Endothelial cell of hepatic sinusoid (primary cell): ENCODE measurements at regions not wholly inside any gene's neighbourhood (a gene's known extent, or its start where the extent isn't known, plus 50 kb on each side); places are given as distances from the start of the nearest gene placed in this dataset.

Source experiments
- in situ Hi-C: cut with HindIII; loops from 2 replicates; pipeline ENCODE4 v1.10.0; 2017; ENCODE audit warnings: low sequenced_read_pairs

DNA sequence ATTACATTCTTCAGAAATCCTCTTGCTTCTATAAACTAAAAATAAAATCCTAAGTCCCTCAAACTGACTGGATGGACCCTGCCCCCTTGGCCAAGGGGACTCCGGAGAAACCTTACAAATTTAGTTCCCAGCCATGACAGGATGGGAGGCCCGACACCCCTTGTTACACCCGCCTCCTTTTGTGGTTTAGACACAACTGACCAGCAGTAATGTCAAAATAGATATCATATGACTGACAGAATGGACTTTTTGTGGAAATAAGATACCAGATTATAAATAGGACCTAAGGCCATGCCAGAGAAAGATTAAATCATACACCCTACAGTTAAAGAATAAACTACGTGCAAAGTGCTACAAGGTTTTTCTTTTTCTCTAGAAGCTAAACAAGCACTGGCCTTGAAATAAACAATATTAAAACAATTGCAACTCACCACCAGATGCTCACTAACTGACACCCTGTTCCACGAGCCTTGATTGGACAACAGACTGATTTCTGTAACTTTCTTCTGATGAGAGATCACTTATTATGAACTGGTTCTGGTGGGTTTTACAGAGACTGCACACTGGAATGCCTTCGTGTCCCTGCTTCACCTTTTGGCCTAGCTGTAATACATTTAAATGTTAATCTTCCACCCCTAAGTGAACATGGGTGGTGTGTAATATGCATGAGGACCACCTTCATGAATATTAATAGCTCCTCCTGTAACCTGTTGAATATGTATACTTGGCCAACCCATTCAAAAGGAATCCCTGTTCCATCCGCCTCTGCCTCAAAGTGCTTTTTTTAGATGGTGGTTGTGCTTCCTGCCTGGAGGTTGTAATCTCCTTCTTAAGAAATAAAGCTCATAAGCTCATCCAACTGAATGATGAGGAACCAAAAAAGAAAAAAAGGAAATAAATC is 99.6 kb downstream of the ODF2L start:
- in situ Hi-C loops, result loop anchor here (10.0 kb wide), 1 partner anchor 62 kb away; no protein-coding TSS in a partner anchor

DNA sequence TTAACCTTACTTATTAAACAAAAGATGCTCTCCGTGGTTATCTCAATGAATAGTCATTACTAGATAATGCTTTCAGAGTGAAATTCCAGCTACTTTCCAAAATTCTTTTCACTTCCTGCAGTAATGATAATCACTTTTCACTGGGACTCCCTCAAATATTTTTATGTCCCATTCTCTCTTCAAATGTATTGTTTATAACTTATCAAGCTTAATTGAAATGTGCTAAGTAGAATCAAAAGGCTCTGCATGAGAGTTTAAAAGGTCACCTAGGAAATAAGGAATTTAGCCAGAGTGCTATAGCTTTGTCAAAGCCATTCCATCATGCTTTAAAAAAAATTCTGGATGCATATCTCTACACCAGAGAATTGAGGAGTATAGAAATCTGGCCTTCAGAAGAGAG is 106.4 kb downstream of the ODF2L start:
- in situ Hi-C loops, result loop anchor here (10.0 kb wide), 1 partner anchor 55 kb away; no protein-coding TSS in a partner anchor

DNA sequence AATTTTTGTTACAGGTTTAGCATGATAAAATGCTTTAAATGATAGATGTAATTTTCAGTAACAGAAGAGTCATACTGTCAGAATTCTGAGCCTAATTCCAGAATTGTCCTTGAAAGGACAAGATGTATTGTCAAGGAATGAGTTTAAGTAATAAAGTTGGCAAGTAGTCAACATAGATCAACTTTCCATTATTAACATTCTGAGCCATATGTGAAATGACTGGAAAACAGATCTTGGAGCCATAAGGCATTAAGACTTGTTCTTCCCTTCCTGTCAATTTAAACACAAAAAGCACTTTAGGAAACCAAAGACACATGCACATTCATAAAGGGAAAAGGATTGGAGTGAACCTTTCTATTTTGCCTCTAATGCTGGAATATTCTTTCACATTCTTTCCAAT is 107.0 kb downstream of the ODF2L start:
- in situ Hi-C loops, result no loop called here

DNA sequence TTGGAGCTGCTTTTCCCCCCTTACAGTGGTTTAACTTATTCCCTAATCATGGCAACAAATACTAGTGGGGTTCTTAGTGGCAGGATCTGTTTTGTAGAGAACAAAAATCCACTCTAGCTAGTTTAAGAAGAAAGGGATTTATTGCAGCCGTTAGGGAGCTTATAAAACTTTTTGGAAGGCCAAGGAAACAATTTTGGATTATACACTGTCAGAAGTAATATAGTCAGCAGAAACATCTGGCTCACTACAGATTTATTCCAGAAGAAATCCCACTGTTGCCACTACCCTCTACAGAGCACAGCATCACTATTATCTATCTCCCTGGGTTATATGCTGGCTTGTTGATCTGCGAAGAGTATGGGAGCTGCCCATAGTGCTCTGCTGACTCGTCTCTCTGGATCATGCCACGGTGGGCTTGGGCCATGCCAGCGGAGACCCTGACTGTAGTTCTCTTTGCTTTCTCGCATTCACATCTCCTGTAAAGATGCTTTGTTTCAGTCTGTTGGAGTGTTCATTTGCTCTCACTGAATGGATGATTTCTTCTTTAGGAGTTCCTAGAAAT is 107.5 kb downstream of the ODF2L start:
- in situ Hi-C loops, result no loop called here

DNA sequence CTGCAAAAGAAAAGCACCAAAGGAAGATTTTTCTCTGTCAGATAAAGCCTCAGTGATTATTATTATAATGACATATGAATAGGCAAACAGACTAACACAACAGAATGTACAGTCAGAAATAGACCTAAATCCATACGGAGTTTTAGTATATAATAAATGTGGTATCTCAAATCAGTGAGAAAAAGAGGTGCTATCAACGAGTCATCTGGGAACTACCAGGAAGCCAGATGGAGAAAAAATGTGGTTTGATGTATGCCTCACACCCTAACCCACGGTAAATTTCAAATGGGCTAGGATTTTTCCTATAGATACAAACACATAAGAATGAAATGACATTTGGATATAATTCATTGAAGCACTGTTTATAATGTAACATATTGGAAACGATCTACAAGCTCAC is 110.3 kb downstream of the ODF2L start:
- in situ Hi-C loops, result no loop called here

DNA sequence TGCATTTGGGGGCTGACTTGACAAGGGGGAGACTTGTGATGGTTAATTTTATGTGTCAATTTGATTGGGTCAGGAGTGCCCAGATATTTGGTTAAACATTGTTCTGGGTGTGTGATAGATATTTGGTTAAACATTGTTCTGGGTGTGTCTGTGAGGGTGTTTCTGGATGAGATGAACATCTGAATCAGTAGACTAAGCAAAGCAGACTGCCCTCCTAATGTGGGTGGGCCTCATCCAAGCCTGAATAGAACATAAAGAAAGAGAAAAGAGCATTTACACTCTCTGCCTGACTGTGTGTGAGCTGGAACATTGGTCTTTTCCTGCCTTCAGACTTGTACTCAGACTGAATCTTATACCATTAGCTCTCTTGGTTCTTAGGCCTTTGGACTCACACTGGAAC is 113.5 kb downstream of the ODF2L start:
- in situ Hi-C loops, result no loop called here

DNA sequence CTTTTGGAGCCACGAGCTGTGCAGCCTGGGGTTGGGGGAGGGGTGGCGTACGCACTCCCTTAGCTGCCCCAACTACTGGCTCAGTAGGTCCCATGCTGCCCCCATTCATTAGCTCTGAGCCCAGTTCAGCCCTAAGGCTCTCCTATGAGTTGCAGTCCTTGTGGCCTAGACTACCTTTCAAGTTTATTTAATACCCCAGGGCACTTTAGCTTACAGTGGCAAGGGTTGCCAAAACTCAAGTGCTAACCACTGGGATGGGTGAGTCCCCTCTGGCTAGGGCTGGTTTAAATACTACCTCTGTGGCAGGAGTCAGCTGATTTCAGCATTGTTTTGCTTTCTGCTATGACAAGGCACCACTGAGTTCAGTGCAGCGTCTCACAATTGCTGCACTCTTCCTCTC is 118.2 kb downstream of the ODF2L start:
- in situ Hi-C loops, result loop anchor here (10.0 kb wide), 1 partner anchor 53 kb away; no protein-coding TSS in a partner anchor

DNA sequence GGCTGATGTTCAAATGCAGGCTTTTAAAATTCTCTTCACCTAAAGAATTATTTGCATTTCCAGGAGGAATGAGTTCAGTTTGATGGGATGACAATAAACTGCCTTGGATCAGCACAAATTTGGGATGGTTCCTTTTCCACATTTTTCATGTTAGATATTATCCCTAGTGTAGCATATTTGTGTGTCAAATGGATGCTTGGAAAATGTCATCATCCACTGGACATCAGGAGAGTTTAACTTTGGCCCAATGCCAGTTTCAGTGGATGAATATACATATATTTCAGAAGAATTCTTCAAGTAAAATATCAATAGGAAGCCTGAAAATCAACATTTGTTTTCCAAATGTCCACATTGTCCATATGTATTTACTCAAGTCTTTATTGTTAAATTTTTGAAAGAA is 116.5 kb upstream of the COL24A1 start:
- in situ Hi-C loops, result loop anchor here (10.0 kb wide), 1 partner anchor 48 kb away; no protein-coding TSS in a partner anchor

DNA sequence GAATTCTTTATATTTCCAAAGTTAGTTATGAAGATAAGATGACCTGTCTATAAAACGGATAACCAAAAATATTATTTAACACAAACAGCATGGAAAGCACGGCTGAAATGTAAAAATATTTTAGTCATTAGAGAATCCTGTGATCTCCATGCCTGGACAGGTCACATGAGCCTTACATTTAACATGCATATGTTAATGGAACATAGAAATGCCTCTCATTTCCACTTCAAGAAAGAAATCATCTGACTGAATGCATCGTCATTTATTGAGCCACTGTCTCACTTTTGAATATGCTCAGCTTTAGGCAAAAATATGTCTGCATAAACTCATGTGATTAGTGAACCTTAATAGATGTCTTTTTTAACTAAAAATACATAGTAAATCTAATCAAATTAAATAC is 115.5 kb upstream of the COL24A1 start:
- in situ Hi-C loops, result loop anchor here (10.0 kb wide), 1 partner anchor 47 kb away; no protein-coding TSS in a partner anchor

DNA sequence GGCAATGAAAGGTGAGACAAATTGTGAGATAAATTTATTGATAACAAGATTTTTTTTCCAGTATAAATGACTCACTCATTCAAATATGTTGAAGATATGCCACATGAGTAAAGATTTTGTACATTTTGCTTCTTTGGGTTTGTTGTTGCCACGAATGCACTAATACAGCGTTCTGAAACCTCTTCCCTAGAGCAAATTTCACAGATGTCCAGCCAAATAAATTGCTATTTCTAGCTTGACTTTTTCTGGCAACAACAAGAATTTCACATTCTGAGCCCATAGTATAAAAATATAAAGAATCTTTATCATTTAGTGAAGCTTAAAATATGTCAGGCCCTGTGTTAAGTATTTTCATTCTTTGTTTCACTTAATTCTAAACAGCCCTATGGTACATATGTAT is 114.5 kb upstream of the COL24A1 start:
- in situ Hi-C loops, result loop anchor here (10.0 kb wide), 1 partner anchor 46 kb away; no protein-coding TSS in a partner anchor

DNA sequence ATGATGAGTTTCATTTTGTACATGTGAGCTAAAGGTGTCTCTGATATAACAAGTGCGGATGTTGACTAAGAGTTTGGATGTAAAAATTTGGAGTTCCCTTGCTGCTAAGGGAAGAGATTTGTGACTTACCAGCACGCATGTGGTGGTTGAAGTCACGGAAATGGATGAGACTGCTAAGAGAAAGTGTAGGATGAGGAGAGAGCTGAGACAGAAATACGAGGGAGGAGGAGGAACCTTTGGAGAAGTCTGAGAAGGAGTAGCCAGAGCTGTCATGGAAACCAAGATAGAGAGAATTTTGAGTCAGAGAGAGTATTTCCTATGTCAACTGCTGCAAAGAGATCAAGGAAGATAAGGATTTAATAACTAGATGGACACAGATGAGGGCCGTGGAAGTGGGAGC is 106.5 kb upstream of the COL24A1 start:
- in situ Hi-C loops, result no loop called here

DNA sequence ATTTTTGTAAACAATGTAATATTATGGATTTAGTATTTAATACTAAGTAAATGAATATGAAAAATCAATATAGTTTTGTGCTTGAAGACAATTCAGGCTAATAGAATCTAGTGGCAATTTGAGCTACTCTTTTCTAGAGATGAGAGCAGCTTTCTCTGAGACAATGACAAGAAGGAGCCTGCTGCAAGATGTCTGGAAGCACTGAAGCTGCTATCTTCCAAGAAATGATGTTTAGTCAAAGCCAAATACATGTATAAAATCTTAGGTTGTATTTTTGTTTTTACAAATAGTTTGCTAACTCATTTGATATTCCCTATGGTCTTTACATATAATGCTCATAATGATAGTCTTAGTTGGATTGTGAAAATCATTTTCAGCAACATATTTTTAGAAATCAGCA is 103.9 kb upstream of the COL24A1 start:
- in situ Hi-C loops, result no loop called here

DNA sequence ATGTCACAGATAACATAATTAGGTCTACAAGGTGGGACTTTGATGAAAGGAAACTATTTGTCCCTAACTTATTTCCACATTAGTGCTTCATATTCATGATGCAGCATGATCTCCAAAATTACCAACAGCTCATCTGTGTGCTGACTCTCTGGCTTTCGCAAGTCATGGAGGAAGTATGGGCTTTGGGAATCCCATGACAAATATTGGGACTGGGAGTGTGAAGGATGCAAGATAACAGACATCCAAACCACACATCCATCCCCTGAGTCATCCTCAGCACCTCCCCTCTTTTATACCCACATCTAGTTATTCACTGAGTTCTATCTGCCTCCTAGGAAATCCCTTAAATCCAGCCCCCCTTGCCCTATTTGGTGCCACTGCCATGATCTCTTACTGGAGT is 102.8 kb upstream of the COL24A1 start:
- in situ Hi-C loops, result no loop called here

DNA sequence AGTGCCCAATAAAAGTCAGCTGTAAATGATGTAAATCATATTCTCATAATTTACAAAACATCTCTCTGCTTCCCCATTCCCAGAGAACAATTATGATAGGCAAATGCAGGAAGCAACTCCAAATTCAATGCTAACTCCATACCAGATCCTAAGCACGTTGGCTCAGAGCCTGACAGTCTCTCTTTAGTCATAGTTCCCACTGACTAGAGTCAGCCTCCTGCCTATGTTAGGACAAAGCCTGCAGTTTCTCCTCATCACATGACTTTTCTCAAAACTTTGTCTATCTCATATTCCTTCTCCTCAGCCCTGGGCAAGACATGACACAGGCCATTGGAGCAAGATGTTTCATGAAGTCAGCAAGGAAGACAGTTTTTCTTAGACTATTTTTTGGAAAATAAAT is 101.5 kb upstream of the COL24A1 start:
- in situ Hi-C loops, result no loop called here

DNA sequence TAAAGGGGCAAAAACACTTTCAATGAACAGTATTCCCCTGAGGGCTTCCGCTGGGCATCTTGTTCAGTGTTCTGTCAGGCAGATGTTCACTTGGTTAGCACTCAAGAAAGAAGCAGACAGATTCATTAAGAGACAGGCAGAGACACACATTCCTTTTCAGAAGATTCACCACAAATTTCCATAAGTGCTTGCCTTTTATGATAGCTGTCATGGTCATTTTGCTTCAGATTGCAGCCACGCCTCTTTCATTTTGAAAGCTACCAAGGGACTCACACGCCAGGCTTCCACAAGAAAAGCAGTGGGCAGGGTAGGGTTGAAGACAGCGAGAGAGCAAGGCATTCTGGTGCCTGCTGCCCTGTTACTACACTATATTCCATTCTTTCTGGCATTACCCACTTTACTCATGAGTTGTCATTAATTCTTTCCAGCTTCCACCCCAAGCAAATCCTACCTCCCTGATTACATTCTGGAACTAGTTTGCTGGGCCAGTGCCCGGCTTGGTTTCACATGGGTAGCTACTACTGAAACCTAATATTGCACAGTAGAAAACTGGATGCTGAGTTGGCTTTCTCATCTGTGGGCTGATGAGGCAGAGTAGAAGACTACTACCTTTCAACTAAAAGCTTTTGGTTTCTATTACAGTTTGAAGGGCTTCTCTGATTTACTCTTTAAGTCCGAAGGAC is 91.2 kb upstream of the COL24A1 start:
- in situ Hi-C loops, result no loop called here

DNA sequence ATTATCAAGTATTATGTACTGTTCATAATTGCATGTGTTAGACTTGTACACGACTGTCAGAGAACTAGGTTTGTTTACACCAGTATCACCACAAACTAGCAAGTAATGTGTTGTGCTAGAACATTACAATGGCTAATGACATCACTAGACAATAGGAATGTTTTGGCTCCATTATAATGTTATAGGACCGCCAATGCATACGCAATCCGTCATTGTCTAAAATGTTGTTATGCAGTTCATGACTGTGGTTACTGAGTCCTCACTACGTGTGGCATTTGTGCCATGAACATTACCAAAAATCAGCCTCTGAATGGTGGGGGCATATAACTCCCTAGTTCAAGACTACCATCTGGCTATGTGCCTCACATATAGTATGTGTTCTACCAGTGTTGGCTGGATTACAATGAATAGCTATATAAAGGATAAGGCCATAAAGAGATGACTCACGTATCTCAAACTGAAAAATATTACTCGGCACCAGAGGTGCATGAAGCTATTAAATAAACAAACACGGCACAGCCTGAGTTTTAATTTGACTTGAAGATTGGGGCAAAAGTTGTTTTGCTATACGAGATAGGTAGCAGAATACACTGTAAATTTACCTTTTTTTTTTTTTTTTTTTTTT is 89.1 kb upstream of the COL24A1 start:
- in situ Hi-C loops, result no loop called here

DNA sequence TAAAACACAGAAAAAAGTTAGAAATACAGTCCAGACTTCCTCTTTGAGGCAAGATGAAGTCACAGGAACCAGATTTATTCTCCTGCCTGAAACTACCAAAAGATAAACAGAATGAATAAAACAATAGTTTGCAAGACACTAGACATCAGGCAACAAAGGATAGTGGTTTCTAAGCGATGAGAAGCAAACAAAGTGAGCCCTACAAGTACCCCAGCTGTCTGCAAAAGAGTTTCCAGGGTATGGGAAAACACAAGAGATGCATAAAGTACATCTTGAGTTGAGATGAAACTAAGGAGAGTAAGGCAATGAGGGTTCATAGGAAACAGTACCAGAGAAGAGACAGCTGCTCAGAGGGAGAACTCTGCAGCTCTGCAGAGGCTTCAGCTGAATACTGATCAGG is 83.3 kb upstream of the COL24A1 start:
- in situ Hi-C loops, result loop anchor here (10.0 kb wide), 1 partner anchor 55 kb away; no protein-coding TSS in a partner anchor

DNA sequence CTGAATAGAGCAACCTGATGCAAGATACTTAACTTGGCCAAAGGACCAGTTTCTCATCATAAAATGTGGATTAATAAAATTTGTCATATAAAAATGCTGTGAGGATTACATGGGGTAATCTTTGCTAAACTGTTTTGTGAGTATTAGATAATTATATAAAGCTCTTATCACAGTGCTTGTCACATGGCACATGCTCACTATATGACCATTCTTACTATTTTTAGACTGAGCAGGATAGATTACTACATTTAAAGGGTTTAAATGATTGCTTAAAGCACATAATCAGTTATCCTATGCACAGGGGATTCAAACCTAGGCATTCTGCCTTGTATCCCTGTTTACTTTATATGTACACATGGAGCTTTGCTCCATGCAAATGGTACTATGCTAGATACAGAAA is 82.9 kb upstream of the COL24A1 start:
- in situ Hi-C loops, result loop anchor here (10.0 kb wide), 1 partner anchor 55 kb away; no protein-coding TSS in a partner anchor

DNA sequence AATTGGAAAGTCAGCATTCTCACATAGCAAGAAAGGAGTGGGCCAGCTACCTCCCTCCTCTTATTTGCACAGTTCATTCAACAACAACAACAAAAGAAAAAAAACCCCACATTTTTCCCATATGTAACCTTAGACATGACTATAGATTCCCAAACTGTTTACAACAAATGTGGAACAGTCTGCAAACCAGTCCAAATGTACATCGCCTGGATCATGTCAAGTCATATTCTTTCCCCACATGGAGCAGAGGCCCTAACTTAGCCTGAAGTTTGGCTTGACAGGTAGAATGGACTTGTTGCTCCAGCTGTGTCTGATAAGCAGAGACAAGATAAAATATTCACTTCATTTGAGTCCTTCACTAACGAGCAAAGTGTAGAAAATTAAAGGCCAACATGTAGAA is 81.7 kb upstream of the COL24A1 start:
- in situ Hi-C loops, result loop anchor here (10.0 kb wide), 1 partner anchor 57 kb away; no protein-coding TSS in a partner anchor

DNA sequence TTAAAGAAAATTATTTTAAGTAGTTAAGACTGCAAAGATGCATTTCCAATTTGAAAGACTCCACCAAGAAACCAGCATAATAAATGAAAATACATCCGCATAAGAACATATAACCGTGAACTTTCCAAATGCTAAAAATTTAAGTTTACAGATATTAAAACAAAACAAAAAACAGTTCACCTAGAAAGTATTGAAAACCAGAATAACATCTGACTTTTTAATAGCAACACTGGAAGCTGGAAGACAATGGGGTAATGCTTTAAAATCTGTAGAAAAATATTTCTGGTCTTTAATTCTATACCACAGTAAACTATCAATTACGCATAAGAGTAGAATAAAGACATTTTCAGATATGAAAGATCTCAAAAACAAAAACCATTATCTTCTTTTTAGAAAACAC is 79.3 kb upstream of the COL24A1 start:
- in situ Hi-C loops, result loop anchor here (10.0 kb wide), 1 partner anchor 59 kb away; no protein-coding TSS in a partner anchor

DNA sequence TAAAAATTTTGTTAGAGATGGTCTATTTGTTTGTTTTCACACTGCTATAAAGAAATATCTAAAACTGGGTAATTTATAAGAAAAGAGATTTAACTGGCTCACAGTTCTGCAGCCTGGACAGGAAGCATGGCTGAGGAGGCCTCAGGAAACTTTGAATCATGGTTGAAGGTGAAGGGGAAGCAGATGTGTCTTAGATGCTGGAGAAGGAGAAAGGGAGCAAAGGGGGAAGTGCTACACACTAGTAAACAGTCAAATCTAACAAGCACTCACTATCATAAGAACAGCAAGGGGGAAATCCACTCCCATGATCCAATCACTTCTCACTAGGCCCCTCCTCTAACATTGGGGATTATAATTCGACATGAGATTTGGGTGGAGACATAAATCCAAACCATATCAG is 76.8 kb upstream of the COL24A1 start:
- in situ Hi-C loops, result loop anchor here (10.0 kb wide), 1 partner anchor 61 kb away; no protein-coding TSS in a partner anchor
